ENCODE measurements at regions not wholly inside any gene's neighbourhood (a gene's known extent, or its start where the extent isn't known, plus 50 kb on each side); places are given as distances from the start of the nearest gene placed in this dataset.

DNA sequence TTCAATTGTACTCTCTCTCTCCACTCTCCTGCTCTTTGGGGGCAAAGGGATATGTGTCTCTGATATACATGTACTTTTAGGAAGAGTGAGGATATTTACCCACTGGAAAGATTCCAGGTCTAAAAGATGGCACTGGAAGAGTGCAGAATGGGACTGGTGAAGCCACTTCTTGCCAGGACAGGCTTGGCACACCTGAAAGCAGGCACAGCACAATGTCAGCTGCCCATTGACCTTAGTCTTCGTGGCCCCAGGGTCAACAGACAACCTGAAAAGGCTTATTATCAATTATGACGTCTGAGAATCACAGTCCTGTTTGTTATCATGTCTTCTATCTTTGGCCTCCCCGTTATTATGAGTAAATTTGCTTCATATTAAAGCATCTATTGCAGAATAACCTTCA is 86.7 kb upstream of the PAK3 start:
- TF ChIP-seq EGR1 (IDR thresholded peaks at IDR 0.05), result no peak
- no peak for TF ChIP-seq TAF1 (IDR thresholded peaks at IDR 0.05; ENCODE audit: low read depth)
- TF ChIP-seq TCF12 (IDR thresholded peaks at IDR 0.05; ENCODE audit: low read depth), result no peak
- TF ChIP-seq EP300 (IDR thresholded peaks at IDR 0.05; ENCODE audit: borderline replicate concordance), result no peak
- no peak for TF ChIP-seq NFIC (IDR thresholded peaks at IDR 0.05)
- no peak for TF ChIP-seq FOXM1 (IDR thresholded peaks at IDR 0.05; ENCODE audit: borderline replicate concordance, low read depth)
- TF ChIP-seq, protein P1, sequence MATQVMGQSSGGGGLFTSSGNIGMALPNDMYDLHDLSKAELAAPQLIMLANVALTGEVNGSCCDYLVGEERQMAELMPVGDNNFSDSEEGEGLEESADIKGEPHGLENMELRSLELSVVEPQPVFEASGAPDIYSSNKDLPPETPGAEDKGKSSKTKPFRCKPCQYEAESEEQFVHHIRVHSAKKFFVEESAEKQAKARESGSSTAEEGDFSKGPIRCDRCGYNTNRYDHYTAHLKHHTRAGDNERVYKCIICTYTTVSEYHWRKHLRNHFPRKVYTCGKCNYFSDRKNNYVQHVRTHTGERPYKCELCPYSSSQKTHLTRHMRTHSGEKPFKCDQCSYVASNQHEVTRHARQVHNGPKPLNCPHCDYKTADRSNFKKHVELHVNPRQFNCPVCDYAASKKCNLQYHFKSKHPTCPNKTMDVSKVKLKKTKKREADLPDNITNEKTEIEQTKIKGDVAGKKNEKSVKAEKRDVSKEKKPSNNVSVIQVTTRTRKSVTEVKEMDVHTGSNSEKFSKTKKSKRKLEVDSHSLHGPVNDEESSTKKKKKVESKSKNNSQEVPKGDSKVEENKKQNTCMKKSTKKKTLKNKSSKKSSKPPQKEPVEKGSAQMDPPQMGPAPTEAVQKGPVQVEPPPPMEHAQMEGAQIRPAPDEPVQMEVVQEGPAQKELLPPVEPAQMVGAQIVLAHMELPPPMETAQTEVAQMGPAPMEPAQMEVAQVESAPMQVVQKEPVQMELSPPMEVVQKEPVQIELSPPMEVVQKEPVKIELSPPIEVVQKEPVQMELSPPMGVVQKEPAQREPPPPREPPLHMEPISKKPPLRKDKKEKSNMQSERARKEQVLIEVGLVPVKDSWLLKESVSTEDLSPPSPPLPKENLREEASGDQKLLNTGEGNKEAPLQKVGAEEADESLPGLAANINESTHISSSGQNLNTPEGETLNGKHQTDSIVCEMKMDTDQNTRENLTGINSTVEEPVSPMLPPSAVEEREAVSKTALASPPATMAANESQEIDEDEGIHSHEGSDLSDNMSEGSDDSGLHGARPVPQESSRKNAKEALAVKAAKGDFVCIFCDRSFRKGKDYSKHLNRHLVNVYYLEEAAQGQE (IDR thresholded peaks at IDR 0.05; ENCODE audit: low read depth), result no peak
- TF ChIP-seq, protein P2, sequence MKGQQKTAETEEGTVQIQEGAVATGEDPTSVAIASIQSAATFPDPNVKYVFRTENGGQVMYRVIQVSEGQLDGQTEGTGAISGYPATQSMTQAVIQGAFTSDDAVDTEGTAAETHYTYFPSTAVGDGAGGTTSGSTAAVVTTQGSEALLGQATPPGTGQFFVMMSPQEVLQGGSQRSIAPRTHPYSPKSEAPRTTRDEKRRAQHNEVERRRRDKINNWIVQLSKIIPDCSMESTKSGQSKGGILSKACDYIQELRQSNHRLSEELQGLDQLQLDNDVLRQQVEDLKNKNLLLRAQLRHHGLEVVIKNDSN (IDR thresholded peaks at IDR 0.05), result no peak
- TF ChIP-seq RAD21 (IDR thresholded peaks at IDR 0.05; ENCODE audit: low read depth), result no peak
- no peak for TF ChIP-seq CREB1 (IDR thresholded peaks at IDR 0.05; ENCODE audit: low read depth)
- TF ChIP-seq, protein P3, sequence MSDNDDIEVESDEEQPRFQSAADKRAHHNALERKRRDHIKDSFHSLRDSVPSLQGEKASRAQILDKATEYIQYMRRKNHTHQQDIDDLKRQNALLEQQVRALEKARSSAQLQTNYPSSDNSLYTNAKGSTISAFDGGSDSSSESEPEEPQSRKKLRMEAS (IDR thresholded peaks at IDR 0.05), result no peak
- TF ChIP-seq YY1 (IDR thresholded peaks at IDR 0.05; ENCODE audit: low read depth), result no peak
- TF ChIP-seq ZBTB7A (IDR thresholded peaks at IDR 0.05; ENCODE audit: low read depth), result no peak

DNA sequence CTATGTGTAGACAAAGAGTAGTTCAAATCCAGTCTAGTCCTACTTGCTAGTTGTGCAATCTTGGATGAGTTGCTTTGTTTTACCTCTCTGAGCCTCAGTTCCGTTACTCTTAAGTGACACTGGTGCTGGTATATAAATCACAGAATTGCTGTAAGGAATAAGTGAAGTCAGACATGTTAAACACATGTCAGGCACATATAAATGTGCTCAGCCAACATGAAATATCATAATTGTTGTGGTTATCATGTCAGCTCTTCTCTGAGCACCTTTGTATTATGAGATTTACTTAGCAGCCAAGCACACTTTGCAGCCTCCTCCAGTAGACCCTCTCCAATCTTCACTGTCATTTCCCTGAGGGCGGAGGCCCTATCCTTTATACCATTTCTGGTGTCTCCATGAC is 87.9 kb upstream of the PAK3 start:
- TF ChIP-seq FOXM1 (IDR thresholded peaks at IDR 0.05; ENCODE audit: borderline replicate concordance, low read depth) (no peak), YY1 (IDR thresholded peaks at IDR 0.05; ENCODE audit: low read depth) (no peak), EGR1 (IDR thresholded peaks at IDR 0.05) (no peak), TAF1 (IDR thresholded peaks at IDR 0.05; ENCODE audit: low read depth) (no peak)
- TF ChIP-seq, protein P3 (IDR thresholded peaks at IDR 0.05), result no peak

DNA sequence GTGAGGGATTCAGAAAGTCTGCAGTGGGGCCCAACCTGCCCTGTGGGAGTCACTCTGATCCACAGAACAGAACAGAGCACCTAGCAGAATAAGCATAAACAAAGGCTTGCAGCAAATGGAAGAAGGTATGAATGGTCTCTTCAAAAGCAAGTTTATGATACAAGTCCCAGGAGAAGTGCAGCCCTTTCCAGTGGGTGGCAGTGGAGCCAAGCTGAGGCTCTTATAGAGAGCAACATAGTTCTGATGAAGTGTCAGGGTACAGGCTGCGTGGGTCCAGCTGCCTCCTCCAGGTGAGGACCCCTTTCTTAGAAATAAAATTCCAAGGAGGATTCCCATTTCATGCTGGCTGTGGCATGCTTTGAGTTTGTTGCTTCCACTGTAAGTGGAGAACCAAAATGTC is 88.8 kb upstream of the PAK3 start:
- TF ChIP-seq ZBTB7A (IDR thresholded peaks at IDR 0.05; ENCODE audit: low read depth) (no peak), TEAD4 (IDR thresholded peaks at IDR 0.05) (no peak), YY1 (IDR thresholded peaks at IDR 0.05; ENCODE audit: low read depth) (no peak), RAD21 (IDR thresholded peaks at IDR 0.05; ENCODE audit: low read depth) (no peak), CREB1 (IDR thresholded peaks at IDR 0.05; ENCODE audit: low read depth) (no peak), EGR1 (IDR thresholded peaks at IDR 0.05) (no peak)
- TF ChIP-seq, protein P1 (IDR thresholded peaks at IDR 0.05; ENCODE audit: low read depth), result no peak

DNA sequence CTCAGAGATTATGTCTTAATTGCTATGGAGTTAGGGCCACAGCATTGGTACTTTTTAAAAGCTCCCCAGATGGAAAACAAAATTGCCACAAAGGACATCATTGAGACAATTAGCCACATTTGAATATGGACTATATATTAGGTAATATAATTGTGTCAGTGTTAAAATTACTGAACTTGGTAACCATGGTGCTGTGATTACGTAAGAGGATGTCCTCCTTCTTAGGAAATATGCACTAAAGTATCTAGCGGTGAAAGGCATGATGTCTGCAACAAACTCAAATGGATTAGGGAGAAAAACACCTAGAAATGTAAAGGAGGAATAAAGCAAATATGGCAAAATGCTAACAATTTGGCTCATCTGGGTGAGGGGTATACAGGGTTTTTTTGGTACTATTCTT is 89.9 kb upstream of the PAK3 start:
- TF ChIP-seq TEAD4 (IDR thresholded peaks at IDR 0.05) (no peak), EGR1 (IDR thresholded peaks at IDR 0.05) (no peak), YY1 (IDR thresholded peaks at IDR 0.05; ENCODE audit: low read depth) (no peak), CREB1 (IDR thresholded peaks at IDR 0.05; ENCODE audit: low read depth) (no peak)
- TF ChIP-seq, protein P3 (IDR thresholded peaks at IDR 0.05), result no peak
- TF ChIP-seq, protein P2 (IDR thresholded peaks at IDR 0.05), result no peak

DNA sequence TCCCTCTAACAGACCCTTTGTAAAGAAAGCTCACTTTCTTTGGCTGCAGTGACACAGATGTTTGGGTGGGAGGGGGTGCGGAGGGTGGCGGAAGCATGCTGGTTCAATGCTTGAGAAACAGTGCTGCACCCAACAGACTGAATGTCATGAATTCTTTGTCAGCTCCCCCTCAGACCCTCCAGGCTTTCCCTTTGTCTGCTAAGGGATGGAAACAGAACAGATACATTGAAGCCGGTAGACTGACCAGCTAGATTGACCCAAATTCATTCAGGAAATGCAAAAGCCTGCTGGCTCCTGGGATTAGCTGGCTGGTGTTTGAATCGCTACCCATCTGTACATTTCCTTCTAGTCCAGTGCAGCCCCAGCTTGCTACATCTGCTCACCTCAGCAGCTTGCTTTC is 90.8 kb upstream of the PAK3 start:
- TF ChIP-seq FOXM1 (IDR thresholded peaks at IDR 0.05; ENCODE audit: borderline replicate concordance, low read depth), result no peak
- TF ChIP-seq, protein P2 (IDR thresholded peaks at IDR 0.05), result no peak

DNA sequence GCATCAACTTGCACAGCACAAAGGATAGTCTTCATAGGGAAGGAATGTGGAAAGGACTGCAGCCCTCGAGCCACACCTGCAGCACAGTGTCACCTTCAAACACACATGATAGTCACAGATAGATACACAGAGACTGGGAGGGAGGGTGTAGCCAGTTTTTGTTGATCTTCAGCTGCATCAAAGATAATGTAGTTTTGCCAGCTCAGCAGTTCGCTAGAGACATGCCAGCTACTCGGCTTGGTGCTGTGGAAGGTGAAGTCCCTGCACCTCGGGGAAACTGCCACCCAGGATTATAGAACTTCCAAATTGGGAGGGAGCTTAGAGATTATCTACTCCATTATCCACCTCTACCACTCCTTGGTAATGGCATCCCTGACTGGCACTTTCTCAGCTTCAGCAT is 92.9 kb upstream of the PAK3 start:
- no peak for TF ChIP-seq RAD21 (IDR thresholded peaks at IDR 0.05; ENCODE audit: low read depth)
- TF ChIP-seq, protein P1 (IDR thresholded peaks at IDR 0.05; ENCODE audit: low read depth), result no peak
- TF ChIP-seq TCF12 (IDR thresholded peaks at IDR 0.05; ENCODE audit: low read depth), result no peak

Data from Ishikawa (cell line).